ENCODE measurements at regions not wholly inside any gene's neighbourhood (a gene's known extent, or its start where the extent isn't known, plus 50 kb on each side); places are given as distances from the start of the nearest gene placed in this dataset.
A peak's percentile ranks its signal among the peaks of the same experiment; 100 is the strongest.

GRCh38 chr3:901953-902778, 190.7 kb upstream of the CNTN6 start:
- TF ChIP-seq CTCF (conservative IDR thresholded peaks at IDR 0.05; ENCODE audit: low read depth in 2 of 2), result peak in 1 of 2 experiments; percentile 87; a peak in 3 of 4 replicates
- TF ChIP-seq CREB1 (CRISPR knock-in tag; IDR thresholded peaks at IDR 0.05; ENCODE audit: low read depth), result no peak
- no peak for TF ChIP-seq JUNB (IDR thresholded peaks at IDR 0.05; ENCODE audit: unreplicated experiment)
- TF ChIP-seq POLR2AphosphoS5 (IDR thresholded peaks at IDR 0.05; ENCODE audit: low read depth), result no peak
- no peak for TF ChIP-seq ZNF462 (CRISPR knock-in tag; IDR thresholded peaks at IDR 0.05)
- no peak for TF ChIP-seq EZH2phosphoT487 (IDR thresholded peaks at IDR 0.05; ENCODE audit: unreplicated experiment)
- no peak for TF ChIP-seq REST (IDR thresholded peaks at IDR 0.05; ENCODE audit: unreplicated experiment)
- TF ChIP-seq EZH2 (IDR thresholded peaks at IDR 0.05; ENCODE audit: low read depth, unreplicated experiment), result no peak

All from GM23338 (cell line).